SH-SY5Y (cell line): ENCODE measurements at regions not wholly inside any gene's neighbourhood (a gene's known extent, or its start where the extent isn't known, plus 50 kb on each side); places are given as distances from the start of the nearest gene placed in this dataset.

Experiments used
- GATA2 ChIP-seq: IDR thresholded peaks from 2 replicates; pipeline ENCODE4 v1.6.1; 2011; ENCODE audit warnings: mild to moderate bottlenecking, low read depth, low read length
- GATA3 ChIP-seq: IDR thresholded peaks from 2 replicates; pipeline ENCODE4 v1.6.1; 2011; ENCODE audit warnings: low read depth, mild to moderate bottlenecking, low read length, moderate library complexity

- TF ChIP-seq GATA2 (no peak), GATA3 (no peak)
These were observed 244.5 kb upstream of the EPHA4 start for GRCh38 chr2:221816566-221816965.
